Femur (tissue), 1 donor: ENCODE measurements at regions not wholly inside any gene's neighbourhood (a gene's known extent, or its start where the extent isn't known, plus 50 kb on each side); places are given as distances from the start of the nearest gene placed in this dataset.
A peak's percentile ranks its signal among the peaks of the same experiment; 100 is the strongest.

ENCODE experiments used
- DNase-seq: peaks from one replicate; pipeline ENCODE4 v3.0.0-alpha.2; 2017

DNA sequence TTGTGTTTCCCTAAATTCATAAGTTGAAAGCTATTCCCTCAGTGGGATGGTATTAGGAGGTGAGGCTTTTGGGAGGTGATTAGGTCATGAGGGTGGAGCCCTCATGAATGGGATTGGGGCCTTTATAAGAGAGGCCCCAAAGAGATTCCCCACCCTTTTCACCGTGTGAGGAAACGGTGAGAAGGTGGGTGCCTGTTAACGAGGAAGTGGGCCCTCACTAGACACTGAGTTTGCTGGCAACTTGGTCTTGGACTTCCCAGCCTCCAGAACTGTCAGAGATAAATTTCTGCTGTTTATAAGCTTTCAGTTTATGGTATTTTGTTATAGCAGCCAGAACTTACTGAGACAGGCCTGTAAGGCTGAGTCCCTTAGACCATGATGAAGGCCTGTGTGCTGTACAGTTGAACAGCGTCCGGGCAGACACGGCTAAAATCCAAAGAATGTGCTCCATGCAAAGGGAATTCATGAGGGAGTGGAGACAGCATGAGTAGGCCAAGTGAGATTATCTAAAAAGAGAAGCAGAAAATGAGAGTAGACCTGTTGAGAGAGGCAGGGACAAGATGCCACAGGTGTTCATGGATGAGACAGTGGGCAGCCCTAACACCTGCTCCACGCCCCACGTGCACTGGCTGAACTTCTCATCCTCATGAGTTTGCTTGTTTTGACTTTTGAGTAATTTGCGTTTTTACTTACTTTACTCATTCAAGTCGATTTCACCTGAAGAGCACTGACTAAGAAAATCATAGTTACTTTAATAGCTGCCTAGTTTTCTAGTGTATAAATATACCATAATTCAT, 66.9 kb upstream of the SFMBT2 start:
- no peak for DNase-seq

DNA sequence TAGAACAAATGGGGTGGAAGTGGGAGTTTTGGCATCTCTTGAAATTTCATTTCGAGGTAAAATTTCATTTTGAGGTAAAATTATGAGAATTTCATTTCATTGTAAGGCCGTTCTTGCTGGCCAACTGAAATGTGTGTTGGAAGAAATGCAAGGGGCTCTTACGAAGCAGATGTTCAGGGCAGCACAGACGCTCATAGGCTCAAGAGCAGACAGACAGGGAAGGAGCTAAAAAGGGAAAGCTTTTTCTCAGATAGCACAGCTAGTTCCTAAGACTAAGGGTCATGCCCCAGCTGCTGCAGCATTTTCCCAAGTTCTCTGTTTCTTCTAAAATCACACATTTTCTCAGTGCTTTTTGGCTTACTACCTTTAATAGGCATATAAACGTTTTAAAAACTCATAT, 65.1 kb upstream of the SFMBT2 start:
- DNase-seq: no peak

DNA sequence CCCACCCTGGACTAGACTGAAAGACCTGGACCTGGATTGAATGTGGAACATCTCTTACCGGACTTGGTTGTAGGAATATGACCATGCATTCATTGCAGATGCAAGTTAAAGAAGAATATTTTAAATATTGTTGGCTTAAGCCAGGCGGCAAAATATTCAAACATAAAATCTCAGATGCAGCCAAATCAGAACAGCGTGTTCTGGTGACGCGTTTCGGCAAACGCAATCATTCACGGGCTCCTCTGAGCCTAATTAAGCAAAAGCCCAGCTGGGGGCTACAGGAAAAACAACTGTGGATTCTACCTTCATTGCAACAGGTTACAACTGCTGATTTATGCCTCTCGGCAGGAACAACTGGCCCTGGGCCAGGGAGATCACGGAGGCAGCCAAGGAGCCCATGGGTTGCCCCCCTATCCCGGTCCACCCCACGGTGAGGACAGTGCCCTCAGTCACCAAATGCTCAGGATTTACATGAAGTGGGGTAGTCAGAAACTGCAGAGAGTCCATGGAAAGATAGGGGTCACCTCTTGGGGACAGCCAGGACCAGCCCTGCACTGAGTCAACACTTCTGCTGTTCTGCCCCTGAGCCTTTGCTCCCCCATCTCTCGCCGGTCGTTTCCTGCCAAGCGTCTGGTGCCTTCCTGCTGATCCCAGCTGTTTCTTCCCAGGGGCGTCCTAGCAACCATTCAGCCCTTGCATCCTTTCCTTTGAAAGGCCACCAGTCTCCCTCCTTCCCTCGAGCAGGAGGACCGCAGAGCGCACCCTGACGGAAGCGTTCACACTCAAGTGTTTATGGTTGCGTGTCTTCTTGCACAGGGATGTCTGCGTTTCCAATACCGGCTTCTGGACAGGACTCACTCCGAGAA, 64.4 kb upstream of the SFMBT2 start:
- DNase-seq: peak; percentile 75

DNA sequence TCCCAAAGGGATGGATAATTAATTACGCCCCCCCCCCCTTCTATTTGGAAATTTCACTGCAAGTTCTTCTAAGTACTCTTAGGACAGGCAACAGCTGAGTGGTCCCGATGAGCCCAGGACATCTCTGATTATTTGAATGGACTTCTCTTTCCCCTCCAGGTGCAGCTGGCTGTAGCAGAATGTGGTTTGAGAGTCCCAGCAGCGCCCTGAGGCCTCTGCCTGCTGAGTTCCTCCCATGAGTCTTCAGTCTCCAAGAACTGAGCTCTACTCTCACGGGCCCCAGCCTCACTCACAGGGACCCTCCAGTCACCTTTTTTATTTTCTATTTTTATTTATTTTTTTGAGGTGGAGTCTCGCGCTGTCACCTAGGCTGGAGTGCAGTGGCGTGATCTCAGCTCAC, 63.6 kb upstream of the SFMBT2 start:
- no peak for DNase-seq

DNA sequence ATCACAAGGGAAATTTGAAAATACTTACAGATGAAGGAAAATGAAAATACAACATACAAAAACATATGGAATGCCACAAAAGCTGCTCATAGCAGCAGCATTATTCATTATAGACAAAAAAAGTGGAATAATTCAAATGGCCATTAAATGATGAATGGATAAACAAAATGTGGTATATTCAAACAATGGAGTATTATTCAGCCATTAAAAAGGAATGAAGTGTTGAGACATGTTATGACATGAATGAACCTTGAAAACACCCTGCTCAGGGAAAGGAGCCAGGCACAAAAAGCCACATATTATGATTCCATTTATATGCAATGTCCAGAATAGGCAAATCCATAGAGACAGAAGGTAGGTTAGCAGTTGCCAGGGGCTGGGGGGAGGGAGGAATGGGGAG, 62.6 kb upstream of the SFMBT2 start:
- no peak for DNase-seq

DNA sequence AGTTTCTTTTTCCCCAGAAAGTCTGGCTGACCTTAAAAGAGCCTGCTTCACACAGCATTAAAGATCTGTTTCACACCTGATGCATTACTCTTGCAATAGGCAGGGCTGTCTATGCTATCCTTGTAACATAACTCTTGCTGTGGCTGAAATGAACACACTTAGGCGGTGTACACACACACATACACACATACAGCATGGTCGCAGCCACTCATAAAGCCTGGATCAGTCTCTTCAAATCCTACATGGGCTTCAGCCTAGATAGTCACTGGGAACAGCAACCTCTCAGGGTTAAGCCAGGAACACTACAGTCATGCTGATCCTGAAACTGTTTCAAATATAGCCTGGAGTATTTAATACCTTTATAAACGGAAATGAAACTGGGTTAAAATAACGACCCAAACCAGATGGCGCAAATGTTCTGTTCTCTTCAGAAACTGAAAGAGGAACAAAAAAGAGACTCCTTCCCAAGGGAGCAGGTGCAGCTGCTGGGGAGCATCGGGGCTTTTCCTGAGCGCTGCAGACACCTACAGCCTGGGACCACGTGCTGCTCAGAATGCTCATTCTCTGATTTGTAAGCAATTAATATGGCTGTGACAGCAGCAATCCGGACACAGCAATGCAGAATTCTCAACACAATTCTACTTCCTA, 61.0 kb upstream of the SFMBT2 start:
- DNase-seq: peak; percentile 42

DNA sequence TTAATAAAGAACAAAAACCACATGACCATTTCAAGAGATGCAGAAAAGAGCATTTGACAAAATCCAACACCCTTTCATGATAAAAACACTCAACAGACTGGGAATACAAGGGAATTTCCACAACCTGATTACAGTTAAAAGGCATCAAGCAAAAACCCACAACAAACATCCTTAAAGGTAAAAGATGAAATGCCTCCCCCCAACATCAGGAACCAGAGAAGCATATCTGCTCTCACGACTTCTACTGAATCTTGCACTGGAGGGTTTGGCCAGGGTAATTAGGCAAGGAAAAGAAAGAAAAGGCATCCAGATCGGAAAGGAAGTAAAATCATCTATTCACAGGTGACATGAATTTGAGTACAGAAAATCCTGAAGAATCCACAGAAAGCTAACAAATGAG, 59.5 kb upstream of the SFMBT2 start:
- DNase-seq: no peak

DNA sequence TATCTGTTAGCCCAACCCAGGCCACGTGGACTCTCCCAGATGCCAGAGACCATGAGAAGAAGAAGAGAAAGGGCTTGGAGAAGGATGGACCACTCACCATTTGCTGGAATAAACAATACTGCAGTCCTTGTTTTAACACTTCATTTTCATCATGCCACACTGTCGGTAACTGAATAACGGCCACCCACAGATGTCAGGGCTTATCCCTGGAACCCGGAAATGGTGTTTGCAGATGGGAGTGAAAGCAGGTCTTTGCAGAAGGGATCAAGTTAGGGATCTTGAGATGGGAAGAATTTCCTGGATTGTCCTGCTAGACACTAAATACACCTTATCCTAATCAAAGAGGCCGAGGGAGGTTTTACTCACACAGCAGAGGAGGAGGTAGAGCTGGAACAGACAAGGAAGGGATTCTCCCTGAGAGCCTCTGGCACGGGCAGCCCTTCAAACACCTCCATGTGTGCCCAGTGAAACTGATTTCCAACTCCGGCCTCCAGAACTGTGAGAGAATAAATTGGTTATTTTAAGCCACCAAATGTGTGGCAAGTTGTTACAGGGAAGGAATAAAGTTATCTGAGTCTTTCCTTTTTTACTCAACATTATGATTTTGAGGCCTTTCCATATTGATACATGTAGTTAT, 56.3 kb upstream of the SFMBT2 start:
- no peak for DNase-seq

DNA sequence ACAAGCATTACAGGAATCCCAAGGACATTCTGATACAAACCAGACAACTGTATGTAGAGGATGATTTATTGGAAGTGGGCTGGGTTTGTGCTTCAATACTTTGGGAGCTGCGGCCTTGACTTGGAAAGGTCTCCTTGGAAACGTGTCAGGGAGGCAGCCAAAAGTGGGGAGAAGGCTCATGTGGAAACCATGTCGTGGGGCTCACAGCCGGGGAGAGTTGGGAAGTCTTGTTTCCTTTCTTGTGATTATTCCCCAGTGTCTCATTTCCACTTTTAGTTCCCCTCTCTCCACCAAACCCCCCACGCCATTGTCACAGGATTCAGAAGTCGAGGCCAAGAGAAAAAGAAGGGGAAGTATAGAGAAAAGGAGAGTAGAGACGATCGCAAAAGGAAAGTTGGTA, 53.9 kb upstream of the SFMBT2 start:
- no peak for DNase-seq
